OCI-LY3 (cell line): ENCODE measurements at regions not wholly inside any gene's neighbourhood (a gene's known extent, or its start where the extent isn't known, plus 50 kb on each side); places are given as distances from the start of the nearest gene placed in this dataset.

Experiments used
- EZH2phosphoT487 ChIP-seq: fragments of 200-600 bp; shearing (Covaris generic); IDR thresholded peaks from 2 replicates; pipeline ENCODE4 v1.6.1; 2018; ENCODE audit warnings: antibody characterized with exemption, mixed run types, low read depth
- TF ChIP-seq, protein P1 (sequence below): fragments of 200-600, 300-600 bp; sonication (generic); IDR thresholded peaks from 2 replicates; pipeline ENCODE4 v1.5.1; 2014; ENCODE audit warnings: antibody characterized with exemption, low read length, low read depth

DNA sequence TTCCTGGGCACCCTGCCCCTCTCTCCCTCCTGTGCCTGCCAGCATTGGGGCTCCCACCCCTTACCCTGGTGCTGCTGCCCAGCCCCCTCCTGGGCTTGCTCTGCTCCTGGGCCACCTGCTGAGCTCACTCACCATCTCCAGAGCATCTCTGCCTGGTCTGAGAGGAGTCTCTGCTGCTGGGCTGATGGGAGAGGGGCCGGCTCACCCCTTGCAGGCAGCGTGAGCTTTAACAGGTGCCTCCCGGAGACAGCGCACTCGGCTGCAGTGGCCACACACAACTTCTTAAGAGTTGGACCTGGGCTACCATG lies 721.7 kb downstream of the MATN1 start:
- TF ChIP-seq, protein P1, sequence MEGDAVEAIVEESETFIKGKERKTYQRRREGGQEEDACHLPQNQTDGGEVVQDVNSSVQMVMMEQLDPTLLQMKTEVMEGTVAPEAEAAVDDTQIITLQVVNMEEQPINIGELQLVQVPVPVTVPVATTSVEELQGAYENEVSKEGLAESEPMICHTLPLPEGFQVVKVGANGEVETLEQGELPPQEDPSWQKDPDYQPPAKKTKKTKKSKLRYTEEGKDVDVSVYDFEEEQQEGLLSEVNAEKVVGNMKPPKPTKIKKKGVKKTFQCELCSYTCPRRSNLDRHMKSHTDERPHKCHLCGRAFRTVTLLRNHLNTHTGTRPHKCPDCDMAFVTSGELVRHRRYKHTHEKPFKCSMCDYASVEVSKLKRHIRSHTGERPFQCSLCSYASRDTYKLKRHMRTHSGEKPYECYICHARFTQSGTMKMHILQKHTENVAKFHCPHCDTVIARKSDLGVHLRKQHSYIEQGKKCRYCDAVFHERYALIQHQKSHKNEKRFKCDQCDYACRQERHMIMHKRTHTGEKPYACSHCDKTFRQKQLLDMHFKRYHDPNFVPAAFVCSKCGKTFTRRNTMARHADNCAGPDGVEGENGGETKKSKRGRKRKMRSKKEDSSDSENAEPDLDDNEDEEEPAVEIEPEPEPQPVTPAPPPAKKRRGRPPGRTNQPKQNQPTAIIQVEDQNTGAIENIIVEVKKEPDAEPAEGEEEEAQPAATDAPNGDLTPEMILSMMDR: no peak
- TF ChIP-seq EZH2phosphoT487: no peak
